Uterus (tissue), 3 donors: ENCODE measurements at regions not wholly inside any gene's neighbourhood (a gene's known extent, or its start where the extent isn't known, plus 50 kb on each side); places are given as distances from the start of the nearest gene placed in this dataset.

Source experiments
- DNase-seq, 2 donors: peaks; one replicate each; pipeline ENCODE4 v3.0.0-alpha.2; 2019 to 2020
- H3K27ac ChIP-seq, 2 donors: fragments of 200-600 bp; sonication (generic); 1 replicate in 1 of 2; 2 replicates in 1 of 2; pipeline ENCODE4 v1.5.1; 2016 to 2018
- H3K27me3 ChIP-seq, 2 donors: fragments of 200-600 bp; sonication (generic); one replicate each; pipeline ENCODE4 v1.5.1; 2018 to 2019; ENCODE audit warnings: control low read depth in 1 of 2
- H3K36me3 ChIP-seq, 2 donors: fragments of 200-600 bp; sonication (generic); one replicate each; pipeline ENCODE4 v1.5.1; 2019; ENCODE audit warnings: control low read depth in 1 of 2
- H3K4me1 ChIP-seq, 2 donors: fragments of 200-600 bp; sonication (generic); one replicate each; pipeline ENCODE4 v1.5.1; 2018 to 2019; ENCODE audit warnings: control low read depth in 1 of 2
- H3K4me3 ChIP-seq, 2 donors: fragments of 200-600 bp; sonication (generic); 1 replicate in 1 of 2; 2 replicates in 1 of 2; pipeline ENCODE4 v1.5.1; 2018 to 2019; ENCODE audit warnings: mild to moderate bottlenecking in 1 of 2
- H3K9me3 ChIP-seq, 2 donors: fragments of 200-600 bp; sonication (generic); one replicate each; pipeline ENCODE4 v1.5.1; 2019; ENCODE audit warnings: control low read depth in 1 of 2
- POLR2A ChIP-seq, 2 donors: fragments of 450-650 bp; IDR thresholded peaks; one replicate each; pipeline ENCODE4 v1.6.1; 2016; ENCODE audit warnings: antibody characterized with exemption in 2 of 2, mild to moderate bottlenecking in 1 of 2, moderate library complexity in 1 of 2
- intact Hi-C: fragments of 100-400 bp; cut with DNase I; formaldehyde crosslinking; loops from one replicate; pipeline ENCODE4 v1.15.1; 2023; ENCODE audit warnings: low total_unique reads
- TF ChIP-seq, protein P1 (sequence below), 4 experiments: fragments of 200-600 bp in 2 of 4; fragments of 450-650 bp in 2 of 4; sonication (generic) in 2 of 4; IDR thresholded peaks; one replicate each; pipeline ENCODE4 v1.5.1; 2016 to 2019; ENCODE audit warnings: antibody characterized with exemption in 4 of 4, mild to moderate bottlenecking in 2 of 4, moderate library complexity in 1 of 4
- donor health status: DM: yes; HTN: yes; CAD: no.

DNA sequence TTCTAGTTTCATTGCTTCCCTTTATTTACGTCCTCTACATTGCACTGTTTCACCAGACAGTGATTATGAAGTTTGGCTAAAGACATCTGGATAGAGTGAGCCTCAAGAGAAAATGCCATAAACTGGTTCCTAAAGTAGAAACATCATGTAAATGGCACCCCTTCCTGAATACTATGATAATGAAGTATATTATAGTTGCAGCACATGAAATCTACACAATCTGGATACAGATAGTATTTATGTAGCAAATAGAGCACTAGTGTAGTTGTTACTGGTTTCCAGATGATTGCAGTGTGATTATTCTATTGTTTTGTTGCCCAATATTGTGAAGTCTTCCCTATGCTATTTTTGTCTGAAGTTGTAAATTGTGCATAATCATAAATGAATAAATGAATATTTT, 2786.9 kb upstream of the PCDH20 start:
- Histone ChIP-seq H3K9me3 (no peaks in the 10 kb centered on the region), H3K4me3 (no peak overlapping the region), H3K36me3 (no peaks in the 10 kb centered on the region), H3K27ac (no peak overlapping the region), H3K4me1 (no peaks in the 10 kb centered on the region), H3K27me3 (no peaks in the 10 kb centered on the region)
- intact Hi-C loops = no loop called here
- DNase-seq = no peak
- no peak for TF ChIP-seq POLR2A (IDR thresholded peaks at IDR 0.05)
- TF ChIP-seq, protein P1, sequence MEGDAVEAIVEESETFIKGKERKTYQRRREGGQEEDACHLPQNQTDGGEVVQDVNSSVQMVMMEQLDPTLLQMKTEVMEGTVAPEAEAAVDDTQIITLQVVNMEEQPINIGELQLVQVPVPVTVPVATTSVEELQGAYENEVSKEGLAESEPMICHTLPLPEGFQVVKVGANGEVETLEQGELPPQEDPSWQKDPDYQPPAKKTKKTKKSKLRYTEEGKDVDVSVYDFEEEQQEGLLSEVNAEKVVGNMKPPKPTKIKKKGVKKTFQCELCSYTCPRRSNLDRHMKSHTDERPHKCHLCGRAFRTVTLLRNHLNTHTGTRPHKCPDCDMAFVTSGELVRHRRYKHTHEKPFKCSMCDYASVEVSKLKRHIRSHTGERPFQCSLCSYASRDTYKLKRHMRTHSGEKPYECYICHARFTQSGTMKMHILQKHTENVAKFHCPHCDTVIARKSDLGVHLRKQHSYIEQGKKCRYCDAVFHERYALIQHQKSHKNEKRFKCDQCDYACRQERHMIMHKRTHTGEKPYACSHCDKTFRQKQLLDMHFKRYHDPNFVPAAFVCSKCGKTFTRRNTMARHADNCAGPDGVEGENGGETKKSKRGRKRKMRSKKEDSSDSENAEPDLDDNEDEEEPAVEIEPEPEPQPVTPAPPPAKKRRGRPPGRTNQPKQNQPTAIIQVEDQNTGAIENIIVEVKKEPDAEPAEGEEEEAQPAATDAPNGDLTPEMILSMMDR (IDR thresholded peaks at IDR 0.05) = no peak

DNA sequence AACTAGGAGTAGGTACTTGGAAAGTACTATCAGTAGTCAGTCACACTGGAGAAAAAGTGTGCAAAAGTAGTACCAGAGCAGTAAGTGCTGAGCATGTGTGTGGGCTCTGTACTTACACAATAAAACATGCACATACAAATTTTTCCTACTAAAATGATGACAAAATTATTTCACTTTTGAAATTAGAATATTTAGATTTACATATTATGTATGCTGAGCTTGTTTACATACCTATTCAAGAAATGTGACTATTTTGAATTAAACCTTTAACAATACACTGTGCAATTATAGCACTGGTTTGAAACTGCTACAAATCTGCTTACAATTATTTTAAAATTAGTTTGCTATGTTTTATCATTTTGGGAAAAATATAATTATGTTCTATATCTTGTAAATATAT, 2781.6 kb upstream of the PCDH20 start:
- no peak overlapping the region for H3K4me3 ChIP-seq
- TF ChIP-seq POLR2A (IDR thresholded peaks at IDR 0.05) = no peak
- TF ChIP-seq, protein P1 (IDR thresholded peaks at IDR 0.05) = no peak
- H3K36me3 ChIP-seq = no peaks in the 10 kb centered on the region
- no peaks in the 10 kb centered on the region for H3K4me1 ChIP-seq
- intact Hi-C loops = no loop called here
- no peaks in the 10 kb centered on the region for H3K9me3 ChIP-seq
- DNase-seq = no peak
- no peaks in the 10 kb centered on the region for H3K27me3 ChIP-seq
- no peak overlapping the region for H3K27ac ChIP-seq

DNA sequence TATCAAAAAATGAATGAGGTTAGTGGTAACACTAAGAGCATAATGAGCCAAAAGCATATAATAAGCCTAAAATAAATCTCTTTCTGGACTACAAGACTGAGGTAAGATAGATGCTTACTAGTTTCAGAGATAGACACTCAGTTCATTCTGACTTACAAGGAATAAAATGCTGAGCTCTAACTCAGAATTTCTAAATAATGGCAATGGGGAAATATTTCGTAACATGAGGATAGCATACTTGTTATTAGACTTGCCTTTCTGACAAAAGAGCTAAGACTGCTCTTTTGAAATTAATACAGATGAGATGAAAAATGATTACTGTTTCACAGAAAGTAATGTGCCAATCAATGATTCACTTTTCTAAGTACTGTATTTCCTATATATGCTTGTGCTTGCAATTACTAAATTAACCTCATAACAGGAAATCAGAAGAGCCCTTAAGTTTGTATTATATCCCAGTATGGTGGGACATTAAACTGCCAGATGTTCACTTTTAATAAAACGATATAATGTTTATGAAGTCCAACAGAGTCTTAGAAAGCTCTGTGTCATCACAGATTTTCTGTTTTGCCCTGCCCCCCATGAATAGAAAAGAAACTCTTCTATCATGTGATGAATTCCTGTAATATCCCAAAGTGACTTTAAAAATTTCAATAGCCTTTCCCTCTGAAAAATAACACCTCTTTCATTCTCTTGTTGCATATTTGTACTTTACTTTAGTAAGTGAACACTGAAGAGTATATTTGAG, 2771.0 kb upstream of the PCDH20 start:
- Histone ChIP-seq H3K36me3 (no peaks in the 10 kb centered on the region), H3K4me1 (no peaks in the 10 kb centered on the region), H3K27me3 (no peaks in the 10 kb centered on the region), H3K27ac (no peak overlapping the region), H3K9me3 (no peaks in the 10 kb centered on the region), H3K4me3 (no peak overlapping the region)
- no peak for TF ChIP-seq POLR2A (IDR thresholded peaks at IDR 0.05)
- TF ChIP-seq, protein P1 (IDR thresholded peaks at IDR 0.05) = no peak
- no peak for DNase-seq
- intact Hi-C loops = no loop called here

DNA sequence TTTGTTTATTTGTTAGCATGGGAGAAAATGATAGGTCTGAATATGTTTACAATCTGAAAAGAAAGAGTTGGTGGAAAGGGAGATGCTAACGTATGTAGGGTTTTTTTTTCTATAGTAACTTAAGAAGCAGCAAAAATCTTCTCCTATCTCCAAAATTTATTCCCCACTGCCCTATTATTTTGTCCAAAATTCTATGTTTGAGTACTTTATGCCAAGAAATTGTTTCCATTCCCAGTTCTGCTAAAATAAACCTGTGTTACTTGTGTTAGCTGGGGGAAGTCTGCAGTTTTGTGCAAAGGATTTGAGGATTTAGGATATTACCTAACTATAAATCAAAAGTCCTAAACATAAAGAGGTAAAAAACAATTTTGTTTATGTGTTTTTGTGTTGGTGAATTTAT, 2770.4 kb upstream of the PCDH20 start:
- no peak for DNase-seq
- H3K36me3 ChIP-seq = no peaks in the 10 kb centered on the region
- intact Hi-C loops = no loop called here
- no peak overlapping the region for H3K27ac ChIP-seq
- TF ChIP-seq POLR2A (IDR thresholded peaks at IDR 0.05) = no peak
- TF ChIP-seq, protein P1 (IDR thresholded peaks at IDR 0.05) = no peak
- no peaks in the 10 kb centered on the region for H3K4me1 ChIP-seq
- no peaks in the 10 kb centered on the region for H3K9me3 ChIP-seq
- H3K4me3 ChIP-seq = no peak overlapping the region
- H3K27me3 ChIP-seq = no peaks in the 10 kb centered on the region

DNA sequence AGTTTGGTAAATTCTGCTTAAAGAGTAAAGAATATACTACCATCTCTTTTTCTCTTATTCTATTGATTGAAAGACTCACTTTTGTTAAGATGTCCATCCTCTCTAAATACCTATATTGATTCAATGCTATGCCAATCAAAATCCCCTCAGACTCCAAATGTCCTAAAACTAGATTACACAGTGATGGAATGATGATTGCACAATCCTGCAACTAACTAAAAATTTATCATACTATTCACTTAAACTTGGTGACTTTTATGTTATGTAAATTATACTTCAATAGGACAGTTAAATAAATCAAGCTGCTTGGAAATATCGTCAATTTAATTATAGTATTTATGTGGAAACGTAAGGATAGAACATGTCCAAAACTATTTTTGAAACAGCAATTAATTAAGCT, 2765.1 kb upstream of the PCDH20 start:
- no peak for TF ChIP-seq POLR2A (IDR thresholded peaks at IDR 0.05)
- TF ChIP-seq, protein P1 (IDR thresholded peaks at IDR 0.05) = no peak
- Histone ChIP-seq H3K36me3 (no peaks in the 10 kb centered on the region), H3K27me3 (no peaks in the 10 kb centered on the region), H3K27ac (no peak overlapping the region), H3K4me1 (no peaks in the 10 kb centered on the region), H3K4me3 (no peak overlapping the region), H3K9me3 (no peaks in the 10 kb centered on the region)
- intact Hi-C loops = no loop called here
- no peak for DNase-seq
